H1 (cell line): ENCODE measurements at regions not wholly inside any gene's neighbourhood (a gene's known extent, or its start where the extent isn't known, plus 50 kb on each side); places are given as distances from the start of the nearest gene placed in this dataset.

ENCODE experiments used
- CTCF ChIA-PET: fragments of 300-600 bp; sonication (Branson Sonifier 250); formaldehyde crosslinking; loops from one replicate; lab custom pipeline; 2021; ENCODE audit not compliant: partially characterized antibody; lab: Charles Lee
- POLR2A ChIA-PET: fragments of 300-600 bp; sonication (Branson Sonifier 250); formaldehyde crosslinking; loops from one replicate; lab custom pipeline; 2021; ENCODE audit warnings: inconsistent platforms; ENCODE audit not compliant: partially characterized antibody; lab: Charles Lee
- DNase-seq, 2 experiments: peaks; one replicate each; pipeline versions ENCODE4 v3.0.0 to v3.0.0-alpha.2; 2010 to 2022; ENCODE audit warnings: low spot score in 2 of 2, low read depth in 1 of 2, mixed read lengths in 1 of 2
- FAIRE-seq: peaks from 2 replicates; lab custom pipeline; 2011; peaks lifted over from hg19 to GRCh38; lab: Jason Lieb, UNC
- H2AFZ ChIP-seq: 2 replicates; pipeline ENCODE4 v1.8.1; 2012; ENCODE audit warnings: low read length, inconsistent platforms
- H2AK5ac ChIP-seq: 2 replicates; pipeline ENCODE4 v1.6.1; 2013; ENCODE audit warnings: low read depth, low read length
- H2BK120ac ChIP-seq: replicated peaks from 2 replicates; pipeline ENCODE3; 2013; ENCODE audit warnings: low read depth, low read length, inconsistent platforms
- H2BK12ac ChIP-seq: 2 replicates; pipeline ENCODE4 v1.6.1; 2013; ENCODE audit warnings: low read depth, low read length
- H2BK15ac ChIP-seq: 2 replicates; pipeline ENCODE4 v1.6.1; 2013; ENCODE audit warnings: low read length
- H2BK20ac ChIP-seq: 2 replicates; pipeline ENCODE4 v1.6.1; 2013; ENCODE audit warnings: low read length
- H2BK5ac ChIP-seq: 2 replicates; pipeline ENCODE4 v1.6.1; 2013; ENCODE audit warnings: low read depth, low read length
- H3K14ac ChIP-seq: 2 replicates; pipeline ENCODE4 v1.6.1; 2013; ENCODE audit warnings: inconsistent platforms; ENCODE audit not compliant: insufficient read length
- H3K18ac ChIP-seq: 2 replicates; pipeline ENCODE4 v1.6.1; 2013; ENCODE audit warnings: low read length; ENCODE audit errors: extremely low read depth
- H3K23ac ChIP-seq: 2 replicates; pipeline ENCODE4 v1.6.1; 2013; ENCODE audit warnings: inconsistent platforms; ENCODE audit not compliant: insufficient read length
- H3K23me2 ChIP-seq: 2 replicates; pipeline ENCODE4 v1.6.1; 2013; ENCODE audit warnings: low read depth, low read length
- H3K27ac ChIP-seq: 2 replicates; pipeline ENCODE4 v1.6.1; 2011; ENCODE audit warnings: low read depth, low read length, inconsistent platforms
- H3K27me3 ChIP-seq, 4 experiments: replicated peaks in 1 of 4; 1 replicate in 1 of 4; 2 replicates in 3 of 4; pipeline versions ENCODE4 v1.6.1 to v1.8.1; 2011 to 2013; ENCODE audit warnings: low read length in 3 of 4, mild to moderate bottlenecking in 3 of 4, inconsistent platforms in 2 of 4, mixed read lengths in 2 of 4, moderate library complexity in 1 of 4; ENCODE audit not compliant: control insufficient read depth in 3 of 4, insufficient read depth in 3 of 4; ENCODE audit errors: extremely low read depth in 1 of 4
- H3K36me3 ChIP-seq, 4 experiments: 2 replicates each; pipeline versions ENCODE4 v1.6.1 to v1.8.1; 2011 to 2013; ENCODE audit warnings: mild to moderate bottlenecking in 4 of 4, low read length in 3 of 4, moderate library complexity in 2 of 4, control low read depth in 1 of 4, inconsistent platforms in 1 of 4; ENCODE audit not compliant: insufficient read depth in 4 of 4, control insufficient read depth in 2 of 4
- H3K4ac ChIP-seq: replicated peaks from 2 replicates; pipeline ENCODE3; 2013; ENCODE audit warnings: low read length, low read depth, mixed read lengths, inconsistent platforms; ENCODE audit not compliant: insufficient read length
- H3K4me1 ChIP-seq, 4 experiments: replicated peaks in 1 of 4; 1 replicate in 1 of 4; 2 replicates in 3 of 4; pipeline versions ENCODE4 v1.6.1 to v1.8.1; 2011 to 2013; ENCODE audit warnings: low read length in 3 of 4, inconsistent platforms in 2 of 4, mixed read lengths in 1 of 4; ENCODE audit not compliant: insufficient read depth in 4 of 4, control insufficient read depth in 3 of 4
- H3K4me2 ChIP-seq, 2 experiments: 2 replicates each; pipeline versions ENCODE4 v1.6.1 to v1.8.1; 2011 to 2013; ENCODE audit warnings: low read depth in 2 of 2, low read length in 2 of 2, control low read depth in 1 of 2, inconsistent platforms in 1 of 2, mild to moderate bottlenecking in 1 of 2; ENCODE audit not compliant: insufficient read depth in 1 of 2
- H3K4me3 ChIP-seq, 4 experiments: fragments of 200-600, 300-600 bp in 1 of 4; sonication (generic), shearing (Covaris generic), sonication (Bioruptor Twin) in 1 of 4; 2 replicates each; pipeline versions ENCODE4 v1.5.1 to v1.8.1; 2011 to 2016; ENCODE audit warnings: low read length in 4 of 4, low read depth in 3 of 4, control low read depth in 2 of 4, inconsistent platforms in 2 of 4, mild to moderate bottlenecking in 2 of 4, mixed read lengths in 1 of 4, moderate library complexity in 1 of 4; ENCODE audit not compliant: insufficient read depth in 2 of 4; ENCODE audit errors: extremely low read depth in 1 of 4
- H3K56ac ChIP-seq: replicated peaks from 2 replicates; pipeline ENCODE3; 2013; ENCODE audit warnings: low read depth, mild to moderate bottlenecking, mixed read lengths, low read length, inconsistent platforms; ENCODE audit not compliant: insufficient read length
- H3K79me1 ChIP-seq: 2 replicates; pipeline ENCODE4 v1.6.1; 2013; ENCODE audit warnings: low read depth, low read length, control low read depth
- H3K79me2 ChIP-seq, 2 experiments: 2 replicates each; pipeline versions ENCODE4 v1.6.1 to v1.8.1; 2012 to 2013; ENCODE audit warnings: low read length in 2 of 2, mild to moderate bottlenecking in 2 of 2, inconsistent platforms in 1 of 2; ENCODE audit not compliant: insufficient read depth in 2 of 2, control insufficient read depth in 1 of 2
- H3K9ac ChIP-seq, 4 experiments: replicated peaks in 1 of 4; 1 replicate in 1 of 4; 2 replicates in 3 of 4; pipeline versions ENCODE4 v1.6.1 to v1.8.1; 2011 to 2013; ENCODE audit warnings: low read depth in 3 of 4, low read length in 3 of 4, control low read depth in 2 of 4, mild to moderate bottlenecking in 2 of 4, moderate library complexity in 2 of 4, inconsistent platforms in 1 of 4; ENCODE audit errors: extremely low read depth in 1 of 4
- H3K9me3 ChIP-seq, 2 experiments: 2 replicates each; pipeline versions ENCODE4 v1.6.1 to v1.8.1; 2012 to 2013; ENCODE audit warnings: mild to moderate bottlenecking in 2 of 2, moderate library complexity in 2 of 2, control low read depth in 1 of 2, inconsistent platforms in 1 of 2, low read depth in 1 of 2, low read length in 1 of 2, mixed read lengths in 1 of 2; ENCODE audit not compliant: insufficient read depth in 2 of 2
- H4K20me1 ChIP-seq, 2 experiments: replicated peaks in 1 of 2; 2 replicates each; pipeline versions ENCODE3 to v1.8.1; 2011 to 2013; ENCODE audit warnings: inconsistent platforms in 2 of 2, low read length in 2 of 2, mild to moderate bottlenecking in 1 of 2; ENCODE audit not compliant: insufficient read depth in 2 of 2, control insufficient read depth in 1 of 2
- H4K5ac ChIP-seq: 2 replicates; pipeline ENCODE4 v1.6.1; 2013; ENCODE audit warnings: low read length, low read depth, mixed read lengths, inconsistent platforms; ENCODE audit not compliant: insufficient read length
- H4K8ac ChIP-seq: 2 replicates; pipeline ENCODE4 v1.8.0; 2013; ENCODE audit warnings: mild to moderate bottlenecking, moderate library complexity, low read length, inconsistent platforms; ENCODE audit not compliant: insufficient read depth; ENCODE audit errors: extremely low read depth
- H4K91ac ChIP-seq: replicated peaks from 2 replicates; pipeline ENCODE3; 2013; ENCODE audit warnings: low read length, mixed read lengths, inconsistent platforms; ENCODE audit not compliant: insufficient read length
- BACH1 ChIP-seq: IDR thresholded peaks from 2 replicates; pipeline ENCODE4 v1.6.1; 2012; ENCODE audit warnings: low read length, improper control_type of control experiment
- CREB1 ChIP-seq: IDR thresholded peaks from 2 replicates; pipeline ENCODE4 v1.6.1; 2012; ENCODE audit warnings: inconsistent platforms
- EP300 ChIP-seq, 2 experiments: IDR thresholded peaks; 1 replicate in 1 of 2; 2 replicates in 1 of 2; pipeline ENCODE4 v1.6.1; 2011 to 2012; ENCODE audit warnings: low read depth in 2 of 2, low read length in 2 of 2, mild to moderate bottlenecking in 2 of 2, borderline replicate concordance in 1 of 2, inconsistent platforms in 1 of 2, moderate library complexity in 1 of 2
- JUND ChIP-seq: IDR thresholded peaks from 2 replicates; pipeline ENCODE4 v1.6.1; 2011; ENCODE audit warnings: mild to moderate bottlenecking, improper control_type of control experiment, low read length
- KDM5A ChIP-seq: fragments of 200-600 bp; IDR thresholded peaks from 2 replicates; pipeline ENCODE4 v1.7.1; 2012; ENCODE audit warnings: mild to moderate bottlenecking, low read length, inconsistent platforms, mixed read lengths
- NRF1 ChIP-seq: IDR thresholded peaks from 2 replicates; pipeline ENCODE4 v1.6.1; 2011; ENCODE audit warnings: mild to moderate bottlenecking, low read depth, low read length, improper control_type of control experiment
- SP1 ChIP-seq: IDR thresholded peaks from 2 replicates; pipeline ENCODE4 v1.6.1; 2011; ENCODE audit warnings: low read depth, low read length
- TAF7 ChIP-seq: optimal IDR thresholded peaks from 2 replicates; pipeline ENCODE3; 2011; ENCODE audit warnings: low read depth, mild to moderate bottlenecking, inconsistent platforms, low read length, moderate library complexity, borderline replicate concordance
- ZNF274 ChIP-seq: IDR thresholded peaks from 2 replicates; pipeline ENCODE4 v1.7.0; 2012; ENCODE audit warnings: low read length, borderline replicate concordance; ENCODE audit errors: extremely low read depth
- WGBS, 2 experiments: shearing (Covaris generic) in 1 of 2; methylation state at CpG; one replicate each; pipeline versions ENCODE4 v1.1.6 to v1.1.7; 2013 to 2015; ENCODE audit warnings: low lambda C conversion rate in 2 of 2, mixed read lengths in 2 of 2, inconsistent platforms in 1 of 2, low coverage in 1 of 2, missing lambda C conversion rate in 1 of 2; ENCODE audit not compliant: insufficient replicate concordance in 2 of 2, insufficient coverage in 1 of 2, insufficient read length in 1 of 2; ENCODE audit errors: extremely low coverage in 1 of 2, missing lambda C conversion rate in 1 of 2; 5-methylcytosine and 5-hydroxymethylcytosine counted together

DNA sequence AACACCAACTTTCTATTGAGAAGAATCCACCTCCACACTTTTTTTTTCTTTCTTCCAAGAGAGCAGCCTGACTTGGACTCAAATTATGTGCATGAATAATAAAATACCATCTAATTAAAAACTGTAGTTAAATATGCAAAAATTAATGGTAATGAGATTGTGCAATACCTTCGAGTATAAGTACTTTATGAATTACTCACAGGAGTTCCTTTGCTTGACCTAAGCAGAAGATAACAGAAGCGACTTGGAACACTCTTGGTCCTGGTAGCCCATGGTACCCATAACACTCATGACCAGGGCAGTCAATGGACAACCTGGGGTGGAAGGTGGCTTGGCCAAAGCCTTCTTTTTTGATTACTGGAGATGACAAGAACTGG lies 203.5 kb upstream of the IRX3 start:
- Histone ChIP-seq H3K56ac (no peak overlapping the region), H3K4me3 (no peak overlapping the region), H3K9ac (no peak overlapping the region), H3K4me2 (no peak overlapping the region), H4K20me1 (no peaks in the 10 kb centered on the region), H3K4ac (no peak overlapping the region), H3K23me2 (no peaks in the 10 kb centered on the region), H3K36me3 (no peaks in the 10 kb centered on the region), H3K23ac (no peak overlapping the region), H3K9me3 (no peaks in the 10 kb centered on the region), H3K18ac (no peak overlapping the region), H2AK5ac (no peak overlapping the region), H4K8ac (no peak overlapping the region), H3K27me3 (no peaks in the 10 kb centered on the region), H2BK120ac (no peak overlapping the region), H2BK20ac (no peak overlapping the region), H3K14ac (no peak overlapping the region), H2BK15ac (no peak overlapping the region), H3K79me2 (no peaks in the 10 kb centered on the region), H2AFZ (no peak overlapping the region), H3K79me1 (no peaks in the 10 kb centered on the region), H2BK12ac (no peak overlapping the region), H4K91ac (no peak overlapping the region), H2BK5ac (no peak overlapping the region), H4K5ac (no peak overlapping the region), H3K27ac (no peak overlapping the region), H3K4me1 (peaks cover 0 to 4% (median 0%) of the 10 kb centered on the region in 4 experiments; a peak in 1 of 7 replicates)
- TF ChIP-seq NRF1: no peak
- no peak for TF ChIP-seq BACH1
- TF ChIP-seq CREB1: no peak
- TF ChIP-seq JUND: no peak
- no peak for TF ChIP-seq ZNF274
- TF ChIP-seq KDM5A: no peak
- TF ChIP-seq EP300 (IDR thresholded peaks at IDR 0.05; ENCODE audit: borderline replicate concordance in 1 of 2, low read depth in 2 of 2, low read length in 2 of 2): no peak
- TF ChIP-seq TAF7: no peak
- no peak for TF ChIP-seq SP1
- FAIRE-seq (no peak), DNase-seq (no peak)
- WGBS, 2 experiments: 91% methylated on average over 2 of the region's 2 CpGs; no CpG with 5 or more reads in 1 of the 2 experiments
- CTCF ChIA-PET: interaction anchor here (0.9 kb wide), 1 partner anchor 14 kb away, joined by 3 read pairs; no protein-coding TSS in a partner anchor
- POLR2A ChIA-PET: no interaction called here
